BE2C (cell line): ENCODE measurements at regions not wholly inside any gene's neighbourhood (a gene's known extent, or its start where the extent isn't known, plus 50 kb on each side); places are given as distances from the start of the nearest gene placed in this dataset.

Experiments
- DNase-seq: peaks from one replicate; pipeline ENCODE4 v3.0.0-alpha.2; 2020
- H3K27me3 ChIP-seq: fragments of 250-450 bp; sonication (Bioruptor Pico); 2 replicates; pipeline ENCODE4 v1.5.1; 2020; ENCODE audit warnings: mild to moderate bottlenecking
- H3K36me3 ChIP-seq: fragments of 250-450 bp; sonication (Bioruptor Pico); 2 replicates; pipeline ENCODE4 v1.5.1; 2020; ENCODE audit warnings: mild to moderate bottlenecking
- H3K4me1 ChIP-seq: fragments of 250-450 bp; sonication (Bioruptor Pico); 2 replicates; pipeline ENCODE4 v1.5.1; 2020
- H3K4me3 ChIP-seq: 2 replicates; pipeline ENCODE4 v1.5.1; 2011; ENCODE audit warnings: low read depth, low read length
- H3K9me3 ChIP-seq: fragments of 250-450 bp; sonication (Bioruptor Pico); 2 replicates; pipeline ENCODE4 v1.5.1; 2020
- TF ChIP-seq, protein P1 (sequence below): IDR thresholded peaks from 2 replicates; pipeline ENCODE4 v1.5.1; 2012; ENCODE audit warnings: mild to moderate bottlenecking, low read depth, low read length

DNA sequence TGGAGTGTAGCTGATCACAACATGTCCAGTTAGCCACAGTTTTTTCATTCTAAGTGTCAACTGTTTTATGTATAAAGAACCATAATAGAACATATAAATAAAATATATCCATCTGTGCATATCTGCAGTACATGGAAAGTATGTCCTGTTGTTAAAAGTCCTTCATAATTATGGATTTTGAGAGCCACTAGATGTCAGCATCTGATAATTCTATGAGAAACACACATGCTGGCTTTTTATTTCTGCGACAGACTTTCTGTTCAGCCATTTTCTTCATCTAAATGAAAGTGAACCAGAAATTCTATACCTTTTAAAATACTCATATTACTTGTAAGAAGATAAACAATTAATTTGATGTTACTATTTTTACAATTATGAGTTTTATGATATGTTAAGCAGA lies 251.5 kb downstream of the GPM6A start:
- H3K4me3 ChIP-seq = no peak overlapping the region
- H3K27me3 ChIP-seq = no peaks in the 10 kb centered on the region
- H3K36me3 ChIP-seq = no peaks in the 10 kb centered on the region
- no peak for DNase-seq
- no peaks in the 10 kb centered on the region for H3K9me3 ChIP-seq
- no peaks in the 10 kb centered on the region for H3K4me1 ChIP-seq
- TF ChIP-seq, protein P1, sequence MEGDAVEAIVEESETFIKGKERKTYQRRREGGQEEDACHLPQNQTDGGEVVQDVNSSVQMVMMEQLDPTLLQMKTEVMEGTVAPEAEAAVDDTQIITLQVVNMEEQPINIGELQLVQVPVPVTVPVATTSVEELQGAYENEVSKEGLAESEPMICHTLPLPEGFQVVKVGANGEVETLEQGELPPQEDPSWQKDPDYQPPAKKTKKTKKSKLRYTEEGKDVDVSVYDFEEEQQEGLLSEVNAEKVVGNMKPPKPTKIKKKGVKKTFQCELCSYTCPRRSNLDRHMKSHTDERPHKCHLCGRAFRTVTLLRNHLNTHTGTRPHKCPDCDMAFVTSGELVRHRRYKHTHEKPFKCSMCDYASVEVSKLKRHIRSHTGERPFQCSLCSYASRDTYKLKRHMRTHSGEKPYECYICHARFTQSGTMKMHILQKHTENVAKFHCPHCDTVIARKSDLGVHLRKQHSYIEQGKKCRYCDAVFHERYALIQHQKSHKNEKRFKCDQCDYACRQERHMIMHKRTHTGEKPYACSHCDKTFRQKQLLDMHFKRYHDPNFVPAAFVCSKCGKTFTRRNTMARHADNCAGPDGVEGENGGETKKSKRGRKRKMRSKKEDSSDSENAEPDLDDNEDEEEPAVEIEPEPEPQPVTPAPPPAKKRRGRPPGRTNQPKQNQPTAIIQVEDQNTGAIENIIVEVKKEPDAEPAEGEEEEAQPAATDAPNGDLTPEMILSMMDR = peak; percentile 33

DNA sequence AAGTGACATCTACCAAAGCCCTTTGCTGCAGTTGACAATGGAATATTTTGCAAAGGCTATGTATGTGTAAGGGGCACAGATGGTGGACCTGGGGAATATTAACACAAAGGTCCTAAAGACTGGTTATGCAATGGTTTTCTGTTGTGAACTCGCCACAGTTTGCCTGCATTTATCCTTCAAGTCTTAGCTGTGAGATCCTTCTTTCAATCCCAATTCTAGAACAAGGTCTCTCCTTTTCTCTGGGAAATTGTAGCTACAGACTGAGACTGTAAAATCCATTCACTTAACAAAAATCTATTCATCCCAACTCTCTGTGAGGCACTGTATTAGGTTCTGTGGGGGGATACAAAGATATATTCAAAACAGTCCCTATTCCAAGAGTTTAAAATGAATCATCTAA lies 250.4 kb downstream of the GPM6A start:
- no peak for DNase-seq

DNA sequence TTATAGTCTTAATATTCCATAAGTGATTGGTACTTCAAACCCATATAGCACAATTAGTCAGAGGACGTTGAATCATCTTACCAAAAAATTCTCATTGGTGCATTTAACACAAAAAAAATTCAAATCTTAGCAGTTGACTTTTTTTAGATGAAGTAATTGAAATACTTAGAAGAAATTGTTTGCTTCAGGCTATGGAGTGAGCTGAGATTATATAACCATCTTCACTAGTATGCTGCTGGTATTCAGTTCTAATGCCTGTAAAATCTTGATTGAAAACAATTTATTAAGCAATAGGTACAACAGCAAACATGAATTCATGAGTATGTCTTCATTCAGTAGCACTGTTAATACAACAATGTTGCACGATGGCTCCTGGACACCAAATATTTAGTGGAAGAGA lies 250.0 kb downstream of the GPM6A start:
- H3K36me3 ChIP-seq = no peaks in the 10 kb centered on the region
- TF ChIP-seq, protein P1 = no peak
- H3K27me3 ChIP-seq = no peaks in the 10 kb centered on the region
- H3K4me1 ChIP-seq = no peaks in the 10 kb centered on the region
- H3K4me3 ChIP-seq = no peak overlapping the region
- H3K9me3 ChIP-seq = no peaks in the 10 kb centered on the region
- no peak for DNase-seq

More for the DNA sequence above, 250.4 kb downstream of the GPM6A start:
- Histone ChIP-seq H3K4me1 (no peaks in the 10 kb centered on the region), H3K36me3 (no peaks in the 10 kb centered on the region), H3K4me3 (no peak overlapping the region), H3K9me3 (no peaks in the 10 kb centered on the region), H3K27me3 (no peaks in the 10 kb centered on the region)
- TF ChIP-seq, protein P1 = no peak

DNA sequence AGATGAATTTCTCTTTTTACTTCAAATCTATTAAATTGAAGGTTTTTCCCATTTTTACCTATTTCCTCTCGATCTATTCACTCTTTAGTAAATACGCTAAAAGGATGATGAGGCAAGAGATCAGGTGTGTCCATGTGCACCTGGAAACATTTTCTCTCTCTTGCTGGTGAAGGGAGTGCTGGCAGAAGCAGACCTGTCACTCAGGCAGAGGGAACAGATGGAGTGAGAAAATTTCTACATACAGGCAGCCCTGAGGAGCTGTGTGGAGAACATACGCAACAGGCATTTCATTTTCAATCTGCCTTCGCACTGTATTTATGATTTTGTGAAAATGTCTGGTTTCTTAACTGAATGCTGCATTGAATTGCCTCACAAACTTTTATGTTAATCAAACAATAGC lies 249.5 kb downstream of the GPM6A start:
- no peaks in the 10 kb centered on the region for H3K36me3 ChIP-seq
- H3K27me3 ChIP-seq = no peaks in the 10 kb centered on the region
- TF ChIP-seq, protein P1 = no peak
- H3K9me3 ChIP-seq = no peaks in the 10 kb centered on the region
- no peak overlapping the region for H3K4me3 ChIP-seq
- H3K4me1 ChIP-seq = no peaks in the 10 kb centered on the region
- no peak for DNase-seq
